CD4-positive, alpha-beta T cell treated with Interleukin-2 at 100 ng/mL for 4 hours (primary cell): ENCODE measurements at regions not wholly inside any gene's neighbourhood (a gene's known extent, or its start where the extent isn't known, plus 50 kb on each side); places are given as distances from the start of the nearest gene placed in this dataset.

Experiments
- DNase-seq: peaks from one replicate; pipeline ENCODE4 v3.0.0-alpha.2; 2020; ENCODE audit warnings: low spot score

- no peak for DNase-seq
These were observed 50.2 kb upstream of the VTCN1 start for GRCh38 chr1:117260761-117261423.
